Skeletal muscle satellite cell (primary cell): ENCODE measurements at regions not wholly inside any gene's neighbourhood (a gene's known extent, or its start where the extent isn't known, plus 50 kb on each side); places are given as distances from the start of the nearest gene placed in this dataset.
"Not testable (repeated sequence)": the region's sequence is repeated elsewhere in the genome, so short reads cannot be mapped to it uniquely, and the experiment has no call there.

Source experiments
- H3K27me3 ChIP-seq: 2 replicates; pipeline ENCODE4 v1.7.0; 2013; ENCODE audit warnings: low read length; ENCODE audit not compliant: control insufficient read depth, insufficient read depth
- H3K36me3 ChIP-seq: 2 replicates; pipeline ENCODE4 v1.7.0; 2013; ENCODE audit warnings: mild to moderate bottlenecking, control low read depth, low read length; ENCODE audit not compliant: insufficient read depth
- H3K4me1 ChIP-seq: 2 replicates; pipeline ENCODE4 v1.7.0; 2013; ENCODE audit warnings: low read length; ENCODE audit not compliant: control insufficient read depth, insufficient read depth
- H3K4me2 ChIP-seq: 2 replicates; pipeline ENCODE4 v1.7.0; 2013; ENCODE audit warnings: mild to moderate bottlenecking, low read length
- H3K4me3 ChIP-seq: 2 replicates; pipeline ENCODE4 v1.7.0; 2013; ENCODE audit warnings: low read length
- H3K9ac ChIP-seq: 2 replicates; pipeline ENCODE4 v1.7.0; 2013; ENCODE audit warnings: mild to moderate bottlenecking, low read depth, low read length, moderate library complexity
- H3K9me3 ChIP-seq: replicated peaks from 2 replicates; pipeline ENCODE4 v1.7.0; 2013; ENCODE audit warnings: mild to moderate bottlenecking, control low read depth, low read length

DNA sequence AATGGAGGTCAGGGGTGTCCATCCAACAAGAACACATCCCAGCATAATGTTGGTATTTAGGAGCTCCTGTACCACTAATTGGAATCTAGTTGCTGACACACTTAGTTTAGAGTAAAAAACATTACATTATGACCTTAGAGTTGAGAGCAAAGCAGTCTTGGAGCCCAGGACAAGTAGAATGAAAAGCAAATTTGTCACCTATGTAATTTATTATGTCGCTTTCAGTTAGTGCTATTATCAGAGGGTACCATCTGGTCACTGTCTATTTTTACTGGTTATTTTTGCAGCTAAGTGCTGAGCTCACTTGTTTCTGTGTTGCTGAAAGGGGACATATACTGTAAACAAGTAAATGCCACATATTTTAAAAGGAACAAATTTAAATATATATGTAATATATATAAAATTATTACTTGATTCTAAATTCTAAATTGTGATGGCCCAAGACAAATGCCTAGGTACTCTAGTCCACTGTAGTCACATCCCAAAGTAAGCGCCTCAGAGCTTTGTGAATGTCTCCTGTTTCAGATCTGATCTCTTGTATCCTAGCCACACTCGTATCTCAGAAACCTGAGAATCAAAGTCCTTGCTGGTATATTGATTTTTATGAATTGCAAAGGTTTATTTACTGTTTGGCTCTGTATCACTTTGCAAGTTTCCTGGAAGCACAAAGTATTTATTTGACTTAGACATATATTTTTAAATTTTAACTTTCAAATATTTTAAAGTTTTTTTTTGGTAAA lies 148.6 kb upstream of the MAN1A1 start:
- H3K9ac ChIP-seq: no peak overlapping the region
- H3K9me3 ChIP-seq: no peaks in the 10 kb centered on the region
- H3K4me2 ChIP-seq: no peak overlapping the region
- H3K27me3 ChIP-seq: no peaks in the 10 kb centered on the region
- H3K4me1 ChIP-seq: no peaks in the 10 kb centered on the region
- no peak overlapping the region for H3K4me3 ChIP-seq
- no peaks in the 10 kb centered on the region for H3K36me3 ChIP-seq

DNA sequence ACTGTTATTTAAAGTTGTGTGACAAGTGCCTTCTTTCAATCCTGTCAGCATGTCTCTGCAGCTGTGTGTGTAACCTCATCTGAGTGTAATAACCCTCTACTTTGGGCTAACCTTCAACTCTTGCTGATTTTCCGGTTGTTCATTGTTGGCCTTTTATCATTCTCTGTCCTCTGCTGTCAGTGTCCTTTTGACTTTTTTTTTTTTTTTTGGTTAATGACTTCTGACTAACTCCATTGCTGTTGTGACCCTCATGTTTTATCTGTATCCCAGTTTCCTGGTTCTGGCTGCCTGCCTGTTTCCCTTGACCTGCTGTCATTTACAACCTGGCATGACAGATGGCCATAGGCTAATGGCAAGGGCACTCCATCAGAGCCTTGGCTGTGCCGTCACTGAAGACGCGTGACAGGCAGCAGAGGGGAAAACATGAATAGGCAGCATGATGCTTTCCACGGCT lies 145.7 kb upstream of the MAN1A1 start:
- Histone ChIP-seq H3K9ac (no peak overlapping the region), H3K9me3 (no peaks in the 10 kb centered on the region), H3K4me3 (no peak overlapping the region), H3K4me2 (no peak overlapping the region), H3K36me3 (no peaks in the 10 kb centered on the region), H3K4me1 (no peaks in the 10 kb centered on the region), H3K27me3 (no peaks in the 10 kb centered on the region)

DNA sequence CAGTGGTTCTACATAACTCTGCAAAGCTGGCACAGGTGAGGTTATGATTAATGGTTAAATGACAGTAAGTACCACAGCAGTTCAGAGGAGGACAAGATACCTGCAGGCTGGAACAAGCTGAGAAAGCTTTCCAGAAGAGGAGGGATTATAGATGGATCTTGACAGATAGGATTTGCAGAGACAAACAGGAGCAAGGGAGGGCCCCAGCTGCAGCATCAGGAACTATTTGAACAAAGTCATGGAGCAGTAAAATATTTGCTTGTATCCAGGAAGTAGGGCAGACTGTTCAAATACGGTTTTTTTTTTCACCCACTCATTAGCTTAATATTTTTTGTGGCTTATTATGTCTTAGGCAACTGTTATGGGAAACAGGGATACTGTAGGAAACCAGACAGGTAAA lies 144.4 kb upstream of the MAN1A1 start:
- no peak overlapping the region for H3K4me3 ChIP-seq
- no peak overlapping the region for H3K9ac ChIP-seq
- H3K9me3 ChIP-seq: no peaks in the 10 kb centered on the region
- H3K4me2 ChIP-seq: no peak overlapping the region
- no peaks in the 10 kb centered on the region for H3K27me3 ChIP-seq
- H3K4me1 ChIP-seq: no peaks in the 10 kb centered on the region
- no peaks in the 10 kb centered on the region for H3K36me3 ChIP-seq

DNA sequence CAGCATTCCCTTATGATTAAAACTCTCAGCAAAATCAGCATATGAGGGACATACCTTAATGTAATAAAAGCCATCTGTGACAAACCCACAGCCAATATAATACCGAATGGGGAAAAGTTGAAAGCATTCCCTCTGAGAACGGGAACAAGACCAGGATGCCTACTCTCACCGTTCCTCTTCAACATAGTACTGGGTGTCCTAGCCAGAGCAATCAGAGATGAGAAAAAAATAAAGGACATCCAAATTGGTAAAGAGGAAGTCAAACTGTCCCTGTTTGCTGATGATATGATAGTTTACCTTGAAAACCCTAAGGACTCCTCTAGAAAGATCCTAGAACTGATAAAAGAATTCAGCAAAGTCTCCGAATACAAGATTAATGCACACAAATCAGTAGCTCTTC lies 141.6 kb upstream of the MAN1A1 start:
- not testable (repeated sequence) for H3K4me3 ChIP-seq, H3K9me3 ChIP-seq, H3K9ac ChIP-seq, H3K4me2 ChIP-seq, H3K27me3 ChIP-seq, H3K36me3 ChIP-seq, H3K4me1 ChIP-seq

DNA sequence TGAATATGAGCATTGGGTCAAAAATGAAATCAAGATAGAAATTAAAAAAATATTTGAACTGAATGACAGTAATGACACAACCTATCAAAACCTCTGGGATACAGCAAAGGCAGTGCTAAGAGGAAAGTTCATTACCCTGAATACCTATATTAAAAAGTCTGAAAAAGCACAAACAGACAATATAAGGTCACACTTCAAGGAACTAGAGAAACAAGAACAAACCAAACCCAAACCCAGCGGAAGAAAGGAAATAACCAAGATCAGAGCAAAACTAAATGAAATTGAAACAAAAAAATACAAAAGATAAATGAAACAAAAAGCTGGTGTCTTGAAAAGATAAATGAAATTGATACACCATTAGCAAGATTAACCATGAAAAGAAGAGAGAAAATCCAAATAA lies 140.5 kb upstream of the MAN1A1 start:
- not testable (repeated sequence) for H3K4me3 ChIP-seq, H3K9me3 ChIP-seq, H3K27me3 ChIP-seq, H3K4me2 ChIP-seq, H3K36me3 ChIP-seq, H3K9ac ChIP-seq, H3K4me1 ChIP-seq

DNA sequence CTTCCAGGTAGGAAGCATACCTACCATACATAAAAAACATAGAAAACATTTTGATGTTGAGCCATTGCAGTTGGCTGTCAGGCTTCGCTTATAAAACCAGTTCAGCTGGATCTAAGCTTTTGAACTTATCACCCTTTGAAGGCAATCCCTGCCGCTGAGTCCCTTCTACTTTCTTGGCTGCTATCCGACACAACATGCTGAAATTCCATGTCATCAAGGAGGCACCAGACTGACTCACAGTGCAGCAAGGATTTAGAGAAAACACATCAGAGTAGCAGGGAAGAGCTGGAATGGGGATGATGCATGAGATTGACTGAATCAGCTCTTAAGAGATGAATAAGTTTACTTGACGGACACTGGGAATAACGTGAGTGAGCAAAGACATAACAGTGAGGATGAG lies 135.0 kb upstream of the MAN1A1 start:
- no peaks in the 10 kb centered on the region for H3K9me3 ChIP-seq
- no peak overlapping the region for H3K4me2 ChIP-seq
- no peak overlapping the region for H3K9ac ChIP-seq
- no peaks in the 10 kb centered on the region for H3K36me3 ChIP-seq
- no peak overlapping the region for H3K4me3 ChIP-seq
- H3K4me1 ChIP-seq: peaks cover 15% of the 10 kb centered on the region
- H3K27me3 ChIP-seq: no peaks in the 10 kb centered on the region

DNA sequence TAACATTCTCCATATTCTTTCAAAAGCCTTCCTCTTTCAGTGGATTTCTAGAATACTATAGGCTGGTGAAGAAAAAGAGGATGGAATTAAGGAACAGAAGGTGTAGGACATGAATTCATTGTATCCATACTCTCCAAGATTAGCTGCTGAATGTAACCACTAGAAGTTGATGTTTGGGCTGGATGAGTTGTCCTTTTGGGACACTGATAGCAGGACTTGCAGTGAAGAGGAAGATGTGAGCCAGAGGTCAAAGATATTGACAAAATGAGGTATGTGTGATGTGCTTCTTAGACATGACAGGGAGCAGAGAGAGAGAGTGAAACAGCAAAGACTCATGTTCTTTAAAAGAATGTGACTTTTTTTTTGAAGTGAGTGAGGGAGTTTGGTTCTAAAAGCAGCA lies 134.3 kb upstream of the MAN1A1 start:
- Histone ChIP-seq H3K9ac (no peak overlapping the region), H3K36me3 (no peaks in the 10 kb centered on the region), H3K4me3 (no peak overlapping the region), H3K27me3 (no peaks in the 10 kb centered on the region), H3K4me1 (peaks cover 15% of the 10 kb centered on the region), H3K4me2 (no peak overlapping the region), H3K9me3 (no peaks in the 10 kb centered on the region)

DNA sequence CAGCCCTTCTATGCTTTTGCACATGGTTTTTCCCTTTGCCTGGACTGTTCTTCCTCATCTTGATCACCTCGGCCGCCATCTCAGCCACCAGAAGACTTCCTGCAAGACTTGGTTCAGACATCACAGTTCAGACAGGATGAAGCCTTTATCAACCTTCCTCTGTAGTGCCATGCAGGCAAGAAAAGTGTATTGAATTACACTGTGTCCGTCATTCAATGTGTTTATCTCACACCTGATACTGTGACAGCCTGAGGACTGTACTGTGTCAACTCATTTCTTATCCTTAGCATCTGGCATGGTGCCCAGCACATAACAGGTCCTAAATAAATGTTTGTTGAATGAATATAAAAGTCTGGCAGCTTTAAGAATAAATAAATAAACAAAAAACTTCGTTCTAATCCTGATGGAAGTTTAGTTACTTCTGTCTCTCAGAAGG lies 133.3 kb upstream of the MAN1A1 start:
- H3K4me1 ChIP-seq: peaks cover 15% of the 10 kb centered on the region
- H3K36me3 ChIP-seq: no peaks in the 10 kb centered on the region
- no peak overlapping the region for H3K9ac ChIP-seq
- no peak overlapping the region for H3K4me2 ChIP-seq
- H3K4me3 ChIP-seq: no peak overlapping the region
- no peaks in the 10 kb centered on the region for H3K9me3 ChIP-seq
- H3K27me3 ChIP-seq: no peaks in the 10 kb centered on the region

DNA sequence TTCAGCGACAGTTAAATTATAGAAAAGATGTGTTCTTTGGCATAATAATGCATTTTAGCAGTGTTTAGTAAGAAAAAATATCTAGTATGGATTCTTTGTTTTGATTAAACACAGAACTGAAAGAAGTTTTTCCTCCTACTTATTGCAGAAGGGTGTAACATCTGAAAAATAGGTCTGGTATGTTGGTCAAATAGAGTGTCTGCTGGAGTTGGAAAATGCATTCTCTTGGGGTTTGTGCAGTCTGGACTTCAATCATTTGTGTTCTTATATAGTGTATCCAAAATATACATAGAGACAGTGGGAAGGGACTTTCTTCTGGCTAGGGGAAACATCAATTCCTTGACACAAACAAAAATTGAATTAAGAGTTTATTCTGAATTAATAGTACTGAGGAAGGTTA lies 132.4 kb upstream of the MAN1A1 start:
- Histone ChIP-seq H3K9me3 (no peaks in the 10 kb centered on the region), H3K27me3 (no peaks in the 10 kb centered on the region), H3K9ac (no peak overlapping the region), H3K36me3 (no peaks in the 10 kb centered on the region), H3K4me3 (no peak overlapping the region), H3K4me1 (peaks cover 15% of the 10 kb centered on the region), H3K4me2 (no peak overlapping the region)

DNA sequence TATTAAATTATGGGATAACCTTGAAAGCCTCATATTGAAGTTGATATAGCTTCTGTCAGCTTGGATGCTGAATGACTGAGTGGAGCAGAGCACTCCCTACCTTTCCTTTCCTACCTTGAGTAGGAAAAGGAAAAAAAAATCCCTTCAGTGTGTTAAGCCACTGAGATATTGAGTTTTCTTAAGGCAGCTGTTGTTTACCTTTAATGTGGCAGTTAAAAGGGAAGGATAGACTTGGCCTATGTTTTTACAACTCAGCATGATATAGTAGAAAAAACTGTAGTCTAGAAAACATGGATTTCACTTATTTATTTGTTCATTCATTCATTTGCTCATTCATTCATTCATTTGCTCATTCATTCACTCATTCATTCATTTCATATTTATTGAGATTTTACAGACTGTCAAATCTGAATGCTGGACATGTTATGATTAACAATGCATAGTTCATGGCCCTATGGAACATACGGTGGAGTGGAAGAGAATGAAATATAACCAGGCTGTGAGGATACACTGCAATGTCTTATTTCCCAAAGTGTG lies 131.5 kb upstream of the MAN1A1 start:
- H3K4me3 ChIP-seq: no peak overlapping the region
- no peaks in the 10 kb centered on the region for H3K9me3 ChIP-seq
- H3K4me2 ChIP-seq: no peak overlapping the region
- no peaks in the 10 kb centered on the region for H3K36me3 ChIP-seq
- peaks cover 15% of the 10 kb centered on the region for H3K4me1 ChIP-seq
- no peaks in the 10 kb centered on the region for H3K27me3 ChIP-seq
- no peak overlapping the region for H3K9ac ChIP-seq

DNA sequence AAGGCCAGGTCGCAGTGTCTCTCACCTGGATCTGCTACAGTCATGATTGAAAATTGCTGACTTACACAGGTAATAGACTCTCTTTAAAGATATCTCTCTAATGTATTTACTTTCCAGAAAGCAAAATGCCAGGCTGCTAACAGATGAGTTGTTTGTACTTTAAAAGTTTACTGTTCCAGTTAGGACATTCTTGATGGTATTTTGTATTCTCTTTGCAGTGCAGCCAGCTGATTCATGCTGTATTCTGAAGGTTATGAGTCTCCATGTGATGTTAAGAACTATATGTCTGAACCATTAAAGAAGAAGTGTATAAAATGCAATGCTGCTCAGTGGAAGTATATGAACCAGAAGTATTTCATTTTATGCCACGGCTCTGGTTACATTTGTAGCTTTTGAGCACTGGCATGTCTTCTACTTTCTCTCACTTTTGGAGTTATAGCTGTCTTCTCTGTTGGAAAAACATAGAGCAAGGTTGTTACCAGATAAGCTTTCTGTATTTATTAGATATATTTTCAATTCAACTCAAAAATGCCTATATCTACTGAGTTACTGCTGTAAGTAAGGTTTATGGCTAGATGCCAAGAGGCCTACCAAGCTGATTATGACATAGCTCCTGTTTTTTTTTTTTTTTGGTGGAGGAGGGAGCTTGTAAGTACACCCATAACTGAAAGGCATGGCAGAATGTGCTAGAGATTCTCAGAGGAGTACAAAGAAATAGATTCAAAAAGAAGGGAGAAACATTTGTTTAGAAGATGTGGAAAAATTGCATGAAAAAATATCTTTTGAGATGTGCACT lies 130.5 kb upstream of the MAN1A1 start:
- H3K4me3 ChIP-seq: no peak overlapping the region
- peaks cover 15% of the 10 kb centered on the region for H3K4me1 ChIP-seq
- no peaks in the 10 kb centered on the region for H3K27me3 ChIP-seq
- H3K4me2 ChIP-seq: no peak overlapping the region
- no peak overlapping the region for H3K9ac ChIP-seq
- no peaks in the 10 kb centered on the region for H3K9me3 ChIP-seq
- no peaks in the 10 kb centered on the region for H3K36me3 ChIP-seq
